Upper lobe of left lung (tissue), 6 donors: ENCODE measurements at regions not wholly inside any gene's neighbourhood (a gene's known extent, or its start where the extent isn't known, plus 50 kb on each side); places are given as distances from the start of the nearest gene placed in this dataset.

Experiments used
- ATAC-seq, 2 donors: fragments of 200-7000 bp; cut with Tn5 transposase; one replicate each; pipeline ENCODE4 v1.9.1; 2022; ENCODE audit warnings: mild to moderate bottlenecking in 2 of 2, moderate library complexity in 2 of 2; ENCODE audit not compliant: low FRiP score in 2 of 2
- DNase-seq, 2 donors: peaks; one replicate each; pipeline ENCODE4 v3.0.0-alpha.2; 2019 to 2020
- H3K27ac ChIP-seq, 4 donors: fragments of 200-600 bp; sonication (generic); one replicate each; pipeline ENCODE4 v1.5.1; 2016 to 2019
- H3K27me3 ChIP-seq, 4 donors: fragments of 200-600 bp; sonication (generic); one replicate each; pipeline ENCODE4 v1.5.1; 2017 to 2019
- H3K36me3 ChIP-seq, 4 donors: fragments of 200-600 bp; sonication (generic); one replicate each; pipeline ENCODE4 v1.5.1; 2016 to 2019
- H3K4me1 ChIP-seq, 4 donors: fragments of 200-600 bp; sonication (generic); one replicate each; pipeline ENCODE4 v1.5.1; 2018 to 2019
- H3K4me3 ChIP-seq, 4 donors: fragments of 200-600 bp; sonication (generic); one replicate each; pipeline ENCODE4 v1.5.1; 2017 to 2019; ENCODE audit warnings: mild to moderate bottlenecking in 2 of 4, moderate library complexity in 1 of 4
- H3K9me3 ChIP-seq, 4 donors: fragments of 200-600 bp; sonication (generic); one replicate each; pipeline ENCODE4 v1.5.1; 2018 to 2019
- EP300 ChIP-seq, 4 donors: sonication (generic); formaldehyde crosslinking; IDR thresholded peaks; one replicate each; pipeline ENCODE4 v1.5.1; 2017; ENCODE audit warnings: antibody characterized with exemption in 4 of 4, control low read depth in 2 of 4
- POLR2A ChIP-seq, 4 donors: fragments of 450-650 bp; IDR thresholded peaks; one replicate each; pipeline ENCODE4 v1.5.1; 2016 to 2017; ENCODE audit warnings: antibody characterized with exemption in 4 of 4, mild to moderate bottlenecking in 2 of 4
- POLR2AphosphoS5 ChIP-seq, 2 donors: sonication (generic); formaldehyde crosslinking; IDR thresholded peaks; one replicate each; pipeline ENCODE4 v1.5.1; 2017; ENCODE audit warnings: antibody characterized with exemption in 2 of 2
- WGBS, 2 donors: methylation state at CpG; one replicate each; pipeline ENCODE4 v1.1.5; 2017 to 2018; 5-methylcytosine and 5-hydroxymethylcytosine counted together
- TF ChIP-seq, protein P1 (sequence below), 6 experiments: fragments of 450-650 bp in 4 of 6; fragments of 200-600 bp in 2 of 6; sonication (generic) in 2 of 6; IDR thresholded peaks; one replicate each; pipeline ENCODE4 v1.5.1; 2016 to 2019; ENCODE audit warnings: antibody characterized with exemption in 6 of 6
- donor health status: DM: no; HTN: no; CAD: no; lungs with moderate emphysema.
- donor health status: DM: no; HTN: yes; CAD: no; lungs with severe emphysema.

DNA sequence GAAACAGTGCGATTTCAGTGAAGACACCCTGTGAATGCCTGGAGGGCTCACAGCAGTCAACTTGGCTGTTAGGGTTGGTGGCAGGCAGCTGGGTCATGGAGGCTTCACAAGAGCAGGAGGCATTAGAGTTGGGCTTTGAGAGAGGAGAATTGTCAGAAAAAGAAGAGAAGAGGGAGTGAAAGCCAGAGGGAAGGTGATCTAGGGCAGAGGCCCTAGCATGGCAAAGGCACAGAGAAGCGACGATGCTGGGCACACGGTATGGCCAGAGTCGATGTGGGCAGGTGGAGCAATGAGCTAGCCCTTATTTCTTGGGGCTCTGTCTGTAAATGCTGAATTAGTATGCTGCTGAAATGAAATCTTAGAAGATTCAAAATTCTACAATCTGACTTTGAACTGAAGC is 52.6 kb upstream of the OLFM4 start:
- no peak overlapping the region for H3K4me3 ChIP-seq
- no peak for DNase-seq
- H3K36me3 ChIP-seq, result no peaks in the 10 kb centered on the region
- H3K27me3 ChIP-seq, result no peaks in the 10 kb centered on the region
- no peaks in the 10 kb centered on the region for H3K4me1 ChIP-seq
- 92 to 94% methylated on average over 5 of the region's 5 CpGs for WGBS, 2 donors
- no peak overlapping the region for H3K27ac ChIP-seq
- no peak for ATAC-seq
- no peaks in the 10 kb centered on the region for H3K9me3 ChIP-seq
- TF ChIP-seq POLR2A (IDR thresholded peaks at IDR 0.05) (no peak), EP300 (IDR thresholded peaks at IDR 0.05) (no peak), POLR2AphosphoS5 (IDR thresholded peaks at IDR 0.05) (no peak)
- TF ChIP-seq, protein P1, sequence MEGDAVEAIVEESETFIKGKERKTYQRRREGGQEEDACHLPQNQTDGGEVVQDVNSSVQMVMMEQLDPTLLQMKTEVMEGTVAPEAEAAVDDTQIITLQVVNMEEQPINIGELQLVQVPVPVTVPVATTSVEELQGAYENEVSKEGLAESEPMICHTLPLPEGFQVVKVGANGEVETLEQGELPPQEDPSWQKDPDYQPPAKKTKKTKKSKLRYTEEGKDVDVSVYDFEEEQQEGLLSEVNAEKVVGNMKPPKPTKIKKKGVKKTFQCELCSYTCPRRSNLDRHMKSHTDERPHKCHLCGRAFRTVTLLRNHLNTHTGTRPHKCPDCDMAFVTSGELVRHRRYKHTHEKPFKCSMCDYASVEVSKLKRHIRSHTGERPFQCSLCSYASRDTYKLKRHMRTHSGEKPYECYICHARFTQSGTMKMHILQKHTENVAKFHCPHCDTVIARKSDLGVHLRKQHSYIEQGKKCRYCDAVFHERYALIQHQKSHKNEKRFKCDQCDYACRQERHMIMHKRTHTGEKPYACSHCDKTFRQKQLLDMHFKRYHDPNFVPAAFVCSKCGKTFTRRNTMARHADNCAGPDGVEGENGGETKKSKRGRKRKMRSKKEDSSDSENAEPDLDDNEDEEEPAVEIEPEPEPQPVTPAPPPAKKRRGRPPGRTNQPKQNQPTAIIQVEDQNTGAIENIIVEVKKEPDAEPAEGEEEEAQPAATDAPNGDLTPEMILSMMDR (IDR thresholded peaks at IDR 0.05), result no peak

DNA sequence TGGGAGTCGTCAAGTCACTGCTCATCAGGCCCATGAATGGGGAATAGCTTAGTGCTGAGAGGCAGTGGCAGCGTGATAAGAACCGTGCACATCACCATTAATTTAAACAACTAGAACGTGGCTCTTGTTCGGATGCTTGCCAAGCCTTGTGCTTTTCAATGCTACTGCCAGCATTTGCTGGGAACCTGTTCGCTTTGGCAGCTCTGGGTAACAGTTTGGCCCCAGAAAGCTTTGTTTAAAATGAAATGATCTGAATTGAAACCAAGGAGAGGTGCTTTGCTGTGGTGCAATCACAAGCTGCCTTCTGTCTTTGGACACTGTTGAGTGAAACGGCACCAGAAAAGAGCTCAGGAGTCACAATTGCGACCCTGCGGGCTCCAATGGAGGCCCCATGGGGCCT is 53.5 kb upstream of the OLFM4 start:
- Histone ChIP-seq H3K9me3 (no peaks in the 10 kb centered on the region), H3K27ac (no peak overlapping the region), H3K27me3 (no peaks in the 10 kb centered on the region), H3K4me3 (no peak overlapping the region), H3K36me3 (no peaks in the 10 kb centered on the region), H3K4me1 (no peaks in the 10 kb centered on the region)
- 65 to 77% methylated on average over 7 to 9 of the region's 9 CpGs for WGBS, 2 donors
- DNase-seq (no peak), ATAC-seq (no peak)
- TF ChIP-seq POLR2A (IDR thresholded peaks at IDR 0.05), result no peak

DNA sequence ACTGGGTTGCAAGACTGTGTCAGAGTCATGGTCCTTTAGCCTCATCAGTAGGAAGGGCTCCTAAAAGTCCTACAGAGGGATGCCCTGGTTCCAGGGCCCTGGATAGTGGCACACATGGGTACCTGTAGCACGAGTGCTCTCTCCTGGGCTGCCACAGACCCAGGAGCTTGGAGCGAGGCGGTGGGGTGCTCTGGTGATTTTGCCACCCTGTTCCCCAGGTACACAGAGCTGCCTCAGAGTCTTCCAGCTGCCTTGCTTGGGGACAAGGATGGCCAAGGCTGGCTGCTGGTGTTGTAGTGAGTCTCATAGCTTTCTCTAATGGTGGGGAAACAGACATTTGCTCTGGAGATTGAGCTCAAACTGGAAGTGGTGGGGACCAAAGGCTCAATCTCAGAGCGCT is 53.9 kb upstream of the OLFM4 start:
- DNase-seq, result no peak
- WGBS, 2 donors, result 93 to 95% methylated on average over 4 of the region's 4 CpGs
- Histone ChIP-seq H3K9me3 (no peaks in the 10 kb centered on the region), H3K27me3 (no peaks in the 10 kb centered on the region), H3K27ac (no peak overlapping the region), H3K4me3 (no peak overlapping the region), H3K4me1 (no peaks in the 10 kb centered on the region), H3K36me3 (no peaks in the 10 kb centered on the region)
- TF ChIP-seq POLR2A (IDR thresholded peaks at IDR 0.05), result no peak
- TF ChIP-seq EP300 (IDR thresholded peaks at IDR 0.05), result no peak
- TF ChIP-seq POLR2AphosphoS5 (IDR thresholded peaks at IDR 0.05), result no peak
- TF ChIP-seq, protein P1 (IDR thresholded peaks at IDR 0.05), result no peak
- ATAC-seq, result no peak

DNA sequence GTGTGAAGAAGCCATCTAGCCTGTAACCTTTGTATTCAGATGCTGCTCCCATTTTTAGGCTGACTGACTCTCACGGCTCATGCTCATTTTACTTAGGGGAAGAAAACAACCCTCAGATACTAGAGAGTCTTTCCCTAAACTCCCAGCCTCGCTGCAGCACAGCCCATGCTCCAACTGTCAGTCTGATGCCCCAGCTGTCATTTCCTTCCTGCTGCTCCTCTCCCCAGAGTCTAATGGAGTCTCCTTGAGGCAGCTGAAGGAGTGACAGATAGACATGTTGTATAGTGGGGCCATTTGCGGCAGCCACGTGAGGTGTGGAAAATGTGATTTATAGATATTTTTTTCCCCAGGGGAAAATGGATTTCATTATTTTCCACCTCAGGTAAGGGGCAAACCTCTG is 59.2 kb upstream of the OLFM4 start:
- 42% methylated on average over 4 of the region's 4 CpGs for WGBS, 2 donors
- DNase-seq (no peak), ATAC-seq (no peak)
- no peaks in the 10 kb centered on the region for H3K36me3 ChIP-seq
- H3K4me3 ChIP-seq, result no peak overlapping the region
- no peaks in the 10 kb centered on the region for H3K9me3 ChIP-seq
- no peaks in the 10 kb centered on the region for H3K4me1 ChIP-seq
- H3K27me3 ChIP-seq, result no peaks in the 10 kb centered on the region
- no peak overlapping the region for H3K27ac ChIP-seq
- TF ChIP-seq, protein P1 (IDR thresholded peaks at IDR 0.05), result no peak
- TF ChIP-seq POLR2AphosphoS5 (IDR thresholded peaks at IDR 0.05), result no peak
- no peak for TF ChIP-seq POLR2A (IDR thresholded peaks at IDR 0.05)

DNA sequence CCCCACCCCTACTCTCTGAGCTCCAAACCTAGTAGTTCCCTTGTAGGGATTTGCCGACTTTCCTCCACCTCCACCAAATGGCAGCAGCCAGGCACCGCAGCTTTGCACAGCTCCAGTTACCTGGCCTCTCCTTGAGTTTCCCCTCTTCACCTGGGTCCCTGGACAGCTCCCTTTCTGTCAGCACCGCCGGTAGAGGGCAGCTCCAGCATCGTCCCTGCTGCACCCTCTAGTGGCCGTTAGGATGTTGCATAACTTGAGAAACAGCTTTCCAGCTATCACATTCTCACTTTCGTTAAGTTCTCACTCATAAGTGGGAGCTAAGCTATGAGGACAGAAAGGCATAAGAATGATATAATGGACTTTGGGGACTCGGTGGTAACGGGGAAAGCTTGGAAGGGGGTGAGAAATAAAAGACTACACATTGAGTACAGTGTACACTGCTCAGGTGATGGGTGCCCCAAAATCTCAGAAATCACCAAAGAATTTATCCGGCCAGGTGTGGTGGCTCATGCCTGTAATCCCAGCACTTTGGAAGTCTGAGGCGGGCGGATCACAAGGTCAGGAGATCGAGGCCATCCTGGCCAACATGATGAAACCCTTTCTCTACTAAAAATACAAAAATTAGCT is 60.4 kb upstream of the OLFM4 start:
- Histone ChIP-seq H3K27ac (no peak overlapping the region), H3K4me3 (no peak overlapping the region), H3K4me1 (no peaks in the 10 kb centered on the region), H3K9me3 (no peaks in the 10 kb centered on the region), H3K36me3 (no peaks in the 10 kb centered on the region), H3K27me3 (no peaks in the 10 kb centered on the region)
- ATAC-seq (peak; percentile 86 to 93), DNase-seq (peak in 1 of 2 donors; percentile 73)
- 17 to 27% methylated on average over 13 of the region's 13 CpGs for WGBS, 2 donors
- TF ChIP-seq, protein P1 (IDR thresholded peaks at IDR 0.05), result peak; percentile 57 to 91 (median 78)
- TF ChIP-seq POLR2A (IDR thresholded peaks at IDR 0.05) (no peak), EP300 (IDR thresholded peaks at IDR 0.05) (no peak), POLR2AphosphoS5 (IDR thresholded peaks at IDR 0.05) (no peak)
